ENCODE measurements at regions not wholly inside any gene's neighbourhood (a gene's known extent, or its start where the extent isn't known, plus 50 kb on each side); places are given as distances from the start of the nearest gene placed in this dataset.
A peak's percentile ranks its signal among the peaks of the same experiment; 100 is the strongest.
"Not testable (repeated sequence)": the region's sequence is repeated elsewhere in the genome, so short reads cannot be mapped to it uniquely, and the experiment has no call there.

DNA sequence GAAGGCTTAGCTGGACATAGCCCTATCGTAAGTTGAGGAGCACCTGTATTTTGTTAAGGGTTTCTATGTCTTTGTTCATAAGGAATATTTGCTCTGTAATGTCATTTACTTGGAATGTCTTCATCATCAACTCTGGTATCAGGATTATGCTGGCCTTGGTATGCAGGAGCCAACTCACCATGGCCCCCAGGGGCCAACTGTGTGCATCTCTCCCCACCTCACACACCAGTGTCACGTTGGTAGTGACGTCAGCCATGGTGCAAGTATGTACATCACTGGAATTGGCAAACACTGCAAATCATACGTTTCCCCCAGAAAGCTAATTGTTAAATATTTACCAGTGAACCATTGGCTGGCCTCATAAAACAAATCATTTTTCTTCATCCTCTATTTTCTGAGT, 70.8 kb downstream of the YTHDF1 start:
- no peak for DNase-seq

DNA sequence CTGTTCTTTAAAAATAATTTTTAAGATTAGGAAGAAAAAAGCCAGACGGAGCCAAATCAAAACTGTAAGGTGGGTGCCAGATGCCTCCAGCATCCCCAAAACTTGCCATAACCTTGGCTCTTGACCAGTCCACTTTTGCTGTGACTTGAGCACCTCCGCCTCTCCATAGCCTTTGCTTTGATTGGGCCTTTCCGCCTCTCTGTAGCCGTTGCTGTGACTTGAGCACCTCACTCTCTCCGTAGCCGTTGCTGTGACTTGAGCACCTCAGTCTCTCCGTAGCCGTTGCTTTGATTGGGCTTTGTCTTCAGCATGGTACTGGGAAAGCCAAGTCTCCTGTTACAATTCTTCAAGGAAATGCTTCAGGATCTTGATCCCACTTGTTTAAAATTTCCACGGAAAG, 73.0 kb downstream of the YTHDF1 start:
- no peak for DNase-seq

DNA sequence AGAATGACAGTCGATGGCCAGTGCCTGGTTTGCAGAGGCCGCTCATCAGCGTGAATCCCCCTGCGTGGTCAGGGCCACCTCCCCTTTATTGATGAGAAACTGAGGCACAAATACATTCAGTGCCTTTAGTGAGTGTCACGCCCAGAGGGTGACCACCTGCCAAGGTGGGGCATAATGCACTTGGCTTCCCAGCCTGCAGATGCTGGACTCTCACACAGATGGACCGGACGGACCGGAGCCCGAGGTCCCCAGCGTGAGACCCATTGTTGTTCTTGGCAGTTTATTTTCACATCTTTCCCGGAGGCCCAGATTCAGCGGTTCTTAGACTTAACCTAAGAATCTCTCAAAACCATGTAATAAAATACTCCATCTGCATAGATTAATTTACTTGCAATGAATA, 74.4 kb downstream of the YTHDF1 start:
- DNase-seq, result no peak

DNA sequence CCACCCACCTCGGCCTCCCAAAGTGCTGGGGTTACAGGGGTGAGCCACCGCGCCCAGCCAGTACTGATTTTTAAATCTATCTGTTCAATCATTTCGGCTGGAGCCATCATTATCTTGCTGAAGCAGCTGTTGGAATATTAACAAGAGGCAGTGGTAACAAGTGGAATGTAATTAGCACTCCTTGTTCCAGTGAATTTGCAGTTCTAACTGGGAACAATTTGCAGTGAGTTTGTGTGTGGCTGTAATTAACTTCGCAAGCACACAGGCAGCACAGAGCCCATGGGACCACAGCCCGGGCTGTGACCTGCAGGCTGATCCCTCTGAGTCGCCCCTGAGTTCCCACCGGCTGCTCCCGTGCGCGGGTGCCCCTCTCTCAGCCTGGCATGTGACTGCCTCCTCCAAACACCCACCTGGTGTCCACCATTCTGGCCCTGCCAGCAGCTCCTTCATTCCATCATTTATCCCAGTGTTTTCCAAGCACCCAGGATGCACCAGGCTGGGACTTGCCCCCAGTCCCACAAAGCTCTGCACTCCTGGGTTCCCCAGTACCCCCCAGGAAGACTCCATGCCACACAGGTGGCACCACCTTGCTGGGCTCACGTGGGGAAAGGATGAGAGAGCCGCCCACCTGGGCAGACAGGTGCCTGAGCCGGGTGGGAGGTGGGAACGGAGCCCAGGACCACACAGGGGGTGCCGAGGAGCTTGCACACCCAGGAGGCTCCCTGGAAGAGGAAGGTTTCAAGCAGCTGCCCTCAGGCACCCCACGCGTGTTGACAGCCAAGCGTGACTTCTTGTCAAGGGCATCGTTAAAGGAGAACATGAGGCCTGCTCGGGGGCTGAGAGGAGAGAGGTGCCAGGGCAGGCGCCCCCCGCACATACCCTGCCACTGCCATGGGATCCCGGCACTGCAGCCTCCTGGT, 75.2 kb downstream of the YTHDF1 start:
- DNase-seq, result no peak

DNA sequence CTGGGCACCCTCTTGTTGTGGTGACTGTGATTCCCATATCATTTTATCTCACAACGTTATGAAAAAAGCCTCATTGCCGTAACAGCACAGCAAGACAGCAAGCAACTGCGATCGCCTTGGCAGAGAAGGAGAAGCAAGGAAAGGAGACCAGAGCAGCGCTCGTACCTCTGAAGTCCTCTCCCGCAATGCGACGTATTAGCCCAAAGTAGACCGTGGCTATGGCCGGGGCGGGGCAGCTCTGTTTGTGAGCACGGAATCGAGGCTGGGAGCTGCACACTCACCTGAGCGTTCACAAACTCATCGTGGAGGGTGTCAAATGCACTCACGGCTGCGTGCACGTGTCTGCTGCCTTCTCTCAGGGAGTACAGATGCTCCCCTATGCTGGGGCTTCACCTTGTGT, 76.1 kb downstream of the YTHDF1 start:
- no peak for DNase-seq

DNA sequence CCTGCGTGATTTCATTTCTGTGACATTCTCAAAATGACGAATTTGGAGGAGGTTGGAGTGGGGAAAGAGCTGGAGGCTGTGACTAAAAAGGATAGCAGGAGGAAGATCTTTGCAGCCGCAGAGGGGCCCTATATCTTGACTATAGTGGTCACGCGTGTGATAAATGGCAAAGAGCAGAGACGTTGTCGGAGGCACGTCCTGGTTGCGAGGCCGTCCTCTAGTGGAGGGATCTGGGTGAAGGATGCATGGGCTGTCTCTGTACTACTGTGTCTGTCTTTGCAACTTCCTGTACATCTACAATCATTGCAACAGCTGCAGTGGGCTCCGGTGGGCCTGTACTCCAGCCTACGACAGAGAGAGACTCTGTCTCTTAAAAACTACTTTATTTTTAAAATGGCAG, 76.6 kb downstream of the YTHDF1 start:
- DNase-seq, result no peak

DNA sequence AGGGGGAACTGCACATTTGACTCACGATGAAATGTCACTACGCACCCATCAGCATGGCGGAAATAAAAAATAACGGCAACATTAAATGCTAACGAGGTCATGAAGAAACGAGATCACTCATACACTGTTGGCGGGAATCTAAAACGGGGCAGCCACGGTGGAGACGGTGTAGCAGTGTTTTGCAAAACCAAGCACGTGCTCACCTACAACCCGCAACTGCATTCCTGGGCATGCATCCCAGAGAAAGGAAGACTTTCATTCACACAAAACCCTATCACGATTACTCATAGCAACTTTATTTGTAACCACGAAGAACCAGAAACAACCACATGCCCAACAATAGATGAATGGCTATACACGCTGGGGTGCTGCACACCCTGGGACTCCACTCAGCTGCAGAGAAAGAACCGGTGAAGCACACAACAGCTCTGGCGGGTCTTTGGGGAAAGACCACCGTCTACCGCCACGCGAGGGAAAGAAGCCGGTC, 77.0 kb downstream of the YTHDF1 start:
- no peak for DNase-seq

DNA sequence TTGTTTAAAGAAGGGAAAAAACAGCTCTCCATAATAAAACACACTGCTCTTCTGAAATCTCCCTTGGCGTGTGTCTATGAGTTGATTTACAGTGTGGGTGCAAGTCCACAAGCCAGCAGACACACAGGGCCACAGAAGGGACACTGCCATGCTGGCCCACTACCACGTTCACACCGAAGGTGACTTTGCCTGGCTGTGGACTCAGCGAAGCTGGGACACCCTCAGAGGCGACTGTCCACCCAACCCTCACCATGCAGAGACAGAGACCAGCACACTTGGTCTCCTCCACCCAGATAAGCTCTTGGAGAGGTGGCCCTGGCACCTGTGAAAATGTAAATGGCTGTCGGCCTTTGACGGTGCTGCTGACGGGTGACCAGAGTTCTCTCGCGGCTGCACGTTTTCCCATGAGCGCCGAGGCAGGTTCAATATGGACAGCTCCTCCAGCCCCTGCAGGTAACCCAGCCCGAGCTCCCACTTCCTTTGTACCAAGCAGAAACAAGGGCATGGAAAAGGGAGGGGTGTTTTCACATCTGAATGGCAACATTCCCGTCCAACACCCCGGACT, 78.0 kb downstream of the YTHDF1 start:
- no peak for DNase-seq

DNA sequence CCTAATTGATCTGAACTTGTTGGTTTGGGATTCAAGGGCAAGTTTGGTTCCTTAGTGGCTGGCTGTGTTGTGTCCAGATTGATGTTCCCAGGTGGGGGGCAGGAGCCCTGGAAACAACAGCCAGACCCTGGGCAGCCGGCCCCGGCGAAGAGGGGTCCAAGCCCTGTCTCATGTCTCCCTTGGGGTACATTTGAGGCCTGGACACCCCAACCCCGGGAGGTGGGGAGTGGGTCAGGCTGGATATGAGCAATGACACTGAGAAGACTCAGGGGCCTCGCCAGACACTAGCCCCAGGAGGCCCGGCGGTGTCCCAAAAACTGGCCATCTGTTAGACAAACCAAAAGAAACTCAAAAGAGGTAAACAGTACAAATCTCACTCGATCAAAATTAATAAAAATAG, 79.6 kb downstream of the YTHDF1 start:
- no peak for DNase-seq

DNA sequence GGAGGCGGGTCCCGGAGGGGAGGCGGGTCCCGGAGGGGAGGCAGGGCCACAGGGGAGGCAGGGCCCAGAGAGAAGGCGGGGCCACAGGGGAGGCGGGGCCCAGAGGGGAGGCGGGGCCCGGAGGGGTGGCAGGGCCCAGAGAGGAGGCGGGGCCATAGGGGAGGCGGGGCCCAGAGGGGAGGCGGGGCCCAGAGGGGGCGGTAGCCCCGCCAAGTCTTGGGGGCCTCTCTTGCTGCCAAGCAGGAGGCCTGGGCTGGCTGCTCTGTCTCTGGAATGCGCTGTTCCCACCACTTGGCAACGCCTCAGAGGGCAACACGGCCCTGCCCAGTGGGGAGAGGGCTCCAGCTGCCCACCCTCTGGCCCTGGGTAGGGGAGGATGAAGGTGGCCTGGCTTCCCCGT, 80.5 kb downstream of the YTHDF1 start:
- DNase-seq, result no peak

DNA sequence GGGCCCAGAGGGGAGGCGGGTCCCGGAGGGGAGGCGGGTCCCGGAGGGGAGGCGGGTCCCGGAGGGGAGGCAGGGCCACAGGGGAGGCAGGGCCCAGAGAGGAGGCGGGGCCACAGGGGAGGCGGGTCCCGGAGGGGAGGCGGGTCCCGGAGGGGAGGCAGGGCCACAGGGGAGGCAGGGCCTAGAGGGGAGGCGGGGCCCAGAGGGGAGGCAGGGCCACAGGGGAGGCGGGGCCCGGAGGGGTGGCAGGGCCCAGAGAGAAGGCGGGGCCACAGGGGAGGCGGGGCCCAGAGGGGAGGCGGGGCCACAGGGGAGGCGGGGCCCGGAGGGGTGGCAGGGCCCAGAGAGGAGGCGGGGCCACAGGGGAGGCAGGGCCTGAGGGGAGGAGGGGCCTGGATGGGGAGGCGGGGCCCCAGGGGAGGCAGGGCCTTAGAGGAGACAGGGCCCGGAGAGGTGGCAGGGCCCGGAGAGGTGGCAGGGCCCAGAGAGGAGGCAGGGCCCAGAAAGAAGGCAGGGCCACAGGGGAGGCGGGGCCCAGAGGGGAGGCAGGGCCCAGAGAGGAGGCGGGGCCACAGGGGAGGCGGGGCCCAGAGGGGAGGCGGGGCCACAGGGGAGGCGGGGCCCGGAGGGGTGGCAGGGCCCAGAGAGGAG, 81.1 kb downstream of the YTHDF1 start:
- not testable (repeated sequence) for DNase-seq

DNA sequence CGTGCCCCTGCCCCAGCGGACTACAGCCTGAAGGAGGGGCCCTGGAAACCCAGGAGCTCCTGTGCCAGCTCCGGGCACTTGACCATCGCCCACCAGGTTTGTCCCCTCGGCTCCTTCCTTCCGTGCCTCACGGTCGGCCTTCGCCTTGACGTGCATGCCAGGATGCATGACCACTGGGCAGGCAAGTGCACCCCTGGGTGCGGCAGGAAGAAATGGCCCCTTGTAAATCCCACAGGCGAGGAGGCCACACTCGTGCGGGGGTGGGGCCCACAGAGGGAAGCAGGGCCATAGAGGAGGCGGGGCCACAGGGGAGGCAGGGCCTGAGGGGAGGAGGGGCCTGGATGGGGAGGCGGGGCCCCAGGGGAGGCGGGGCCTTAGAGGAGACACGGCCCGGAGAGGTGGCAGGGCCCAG, 81.7 kb downstream of the YTHDF1 start:
- DNase-seq, result no peak

DNA sequence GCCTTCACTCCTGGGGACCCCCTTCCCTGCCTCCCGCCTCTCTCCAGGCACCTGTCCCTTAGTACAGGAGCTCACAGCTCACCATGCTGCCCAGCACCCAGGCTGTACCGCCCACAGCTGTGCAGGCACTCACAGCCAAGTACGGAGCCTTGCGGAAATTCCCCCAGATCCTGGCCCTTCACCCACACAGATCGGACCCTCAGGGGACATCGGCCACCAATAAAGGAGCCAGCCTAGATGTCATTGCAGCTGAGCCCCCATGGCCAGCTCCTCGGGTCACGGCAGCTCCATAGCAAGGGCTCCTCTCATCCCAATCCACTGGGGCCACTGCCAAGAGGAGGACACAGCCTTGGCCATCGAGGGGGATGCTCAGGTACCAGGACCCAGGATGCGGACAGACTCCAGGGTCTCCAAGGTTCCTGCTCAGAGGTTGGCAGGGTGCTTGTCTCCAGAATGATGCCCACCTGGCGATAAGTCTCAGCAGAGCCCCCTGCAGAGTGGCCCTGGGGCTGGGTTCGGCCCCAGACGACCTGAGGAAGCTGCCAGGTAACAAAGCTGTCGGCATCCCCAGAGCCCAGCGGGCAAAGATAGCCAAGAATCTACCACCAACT, 82.3 kb downstream of the YTHDF1 start:
- no peak for DNase-seq

DNA sequence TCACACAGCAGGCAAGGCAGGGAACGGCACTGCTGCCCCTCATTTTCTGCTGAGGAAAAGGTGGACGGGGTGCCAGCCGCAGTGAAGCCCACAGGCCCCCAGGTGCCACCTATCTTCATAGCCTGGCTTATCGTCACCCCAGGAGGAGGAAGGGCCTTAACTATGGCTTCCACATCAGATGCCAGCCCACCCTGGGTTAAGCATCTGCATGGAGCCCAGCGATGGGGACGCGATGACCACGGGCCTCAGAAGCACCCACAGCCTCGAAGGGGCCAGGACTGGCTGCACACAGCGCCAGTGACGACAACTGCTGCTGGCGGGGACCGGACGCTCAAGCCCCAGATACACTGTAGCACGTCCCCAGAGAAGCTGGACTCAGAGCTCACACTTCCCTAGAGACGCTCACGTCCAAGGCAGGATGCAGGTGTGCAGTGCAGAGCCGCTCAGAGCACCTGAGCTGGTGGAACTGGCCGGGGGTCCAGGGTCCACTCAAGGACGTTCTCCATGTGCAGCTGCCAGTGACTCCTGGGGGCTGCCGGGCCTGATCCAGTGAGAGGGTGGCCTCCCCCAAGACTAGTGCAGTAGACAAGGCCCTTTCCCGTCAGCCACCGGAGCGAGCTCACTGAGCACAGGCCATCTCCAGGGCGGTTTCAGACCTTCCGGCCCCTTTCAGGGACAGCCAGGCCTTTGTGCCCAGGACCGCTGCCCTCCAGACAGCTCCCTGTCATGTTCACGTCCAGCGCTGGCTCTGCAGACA, 83.0 kb downstream of the YTHDF1 start:
- DNase-seq, result peak; percentile 11

DNA sequence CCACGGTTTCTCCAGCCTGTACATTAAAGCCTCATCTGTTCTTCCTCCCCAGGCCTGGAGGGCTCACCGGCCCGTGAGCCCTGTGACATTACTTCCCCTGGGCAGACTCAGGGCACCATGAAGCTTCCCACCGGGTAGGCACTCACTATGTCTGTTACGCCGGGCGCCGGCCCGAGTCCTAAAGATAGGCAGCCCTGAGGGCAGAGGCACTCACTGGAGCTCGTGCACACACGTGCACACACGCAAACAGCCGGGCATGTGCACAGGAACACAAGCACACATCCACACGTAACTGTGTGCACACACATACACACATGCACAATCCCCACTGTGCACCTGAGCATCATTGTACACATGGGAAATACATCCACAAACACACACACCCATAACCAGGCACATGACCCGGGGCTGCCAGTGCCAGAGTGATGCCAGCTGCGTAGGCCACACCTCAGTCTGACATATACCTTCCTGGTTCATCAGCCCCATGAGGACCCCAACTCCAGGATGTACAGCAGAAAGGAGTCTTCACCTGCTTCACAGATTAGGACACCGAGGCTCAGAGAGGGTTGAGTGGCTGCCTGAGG, 83.7 kb downstream of the YTHDF1 start:
- peak; percentile 10 for DNase-seq

DNA sequence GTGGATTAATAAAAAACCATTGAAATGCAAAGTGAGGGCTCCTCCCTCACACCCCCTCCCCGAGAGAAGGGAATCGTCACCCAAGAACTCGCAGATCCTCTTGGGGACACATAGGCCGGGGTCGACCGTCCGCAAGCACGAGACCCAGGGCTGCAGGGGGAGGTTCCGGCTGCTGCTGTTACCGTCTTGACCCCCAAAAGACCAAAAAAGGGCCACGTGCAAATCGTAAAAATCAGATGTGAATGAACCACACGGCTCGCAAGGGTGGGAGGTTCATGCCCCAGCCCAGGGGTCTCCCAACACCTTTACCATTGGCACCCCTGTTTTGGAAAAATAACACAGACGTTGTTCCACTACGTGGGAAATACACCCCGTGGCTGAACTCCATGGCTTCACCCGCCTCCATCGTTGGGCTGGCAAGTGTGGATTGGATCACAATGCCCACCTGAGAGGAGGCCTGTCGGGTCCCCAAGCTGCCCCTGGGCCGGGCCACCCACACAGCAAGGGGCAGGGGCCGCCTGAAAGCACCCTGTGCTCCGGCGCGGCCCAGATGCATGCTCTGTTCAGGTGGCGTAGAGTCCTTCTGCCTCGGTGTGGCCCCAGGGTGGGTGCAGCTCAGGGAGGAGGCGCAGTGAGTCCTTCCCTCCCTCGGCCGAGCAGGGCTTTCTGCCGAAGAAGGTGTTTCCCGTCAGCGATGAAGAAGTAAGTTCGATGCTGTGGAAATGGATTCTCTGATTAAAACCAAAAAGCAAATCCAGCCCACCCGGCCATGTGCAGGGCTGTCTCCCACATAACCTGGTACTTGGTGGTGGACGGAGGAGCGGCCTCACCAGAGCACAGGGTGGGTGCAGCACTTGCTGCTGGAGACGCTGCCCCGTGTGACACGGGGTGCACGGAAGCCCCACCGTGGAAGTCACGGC, 85.0 kb downstream of the YTHDF1 start:
- peak; percentile 6 for DNase-seq

DNA sequence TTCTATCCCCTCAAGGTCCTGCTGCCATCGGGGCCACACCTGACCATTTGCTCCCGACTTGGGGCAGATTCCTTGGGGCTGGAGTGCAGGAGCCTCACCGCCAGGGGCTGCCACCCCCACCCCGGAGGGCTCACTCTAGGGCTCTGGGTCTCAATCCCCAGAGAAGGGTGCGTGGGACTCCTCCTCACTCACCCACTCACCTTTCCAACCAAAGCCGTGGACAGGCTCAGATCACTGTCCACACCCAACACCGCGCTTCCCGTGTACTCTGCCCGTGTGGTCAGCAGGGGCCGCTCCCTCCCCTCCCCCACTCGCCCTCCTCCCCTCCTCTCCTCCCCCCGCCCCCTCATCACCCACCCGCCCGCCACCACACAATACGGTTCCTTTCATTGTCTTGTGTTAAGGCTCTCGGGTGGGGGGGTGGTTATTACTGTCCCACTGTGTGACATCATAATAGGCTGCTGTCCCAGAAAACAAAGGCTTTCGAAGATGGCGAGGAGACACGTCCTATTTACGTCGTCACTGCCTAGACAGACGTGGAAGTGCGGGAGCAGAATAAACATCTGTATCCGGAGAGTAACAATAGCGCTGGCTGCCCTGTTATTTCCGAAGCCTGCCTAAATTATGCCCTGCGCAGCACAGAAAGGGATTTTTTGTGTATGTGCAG, 85.8 kb downstream of the YTHDF1 start:
- DNase-seq, result peak; percentile 6

DNA sequence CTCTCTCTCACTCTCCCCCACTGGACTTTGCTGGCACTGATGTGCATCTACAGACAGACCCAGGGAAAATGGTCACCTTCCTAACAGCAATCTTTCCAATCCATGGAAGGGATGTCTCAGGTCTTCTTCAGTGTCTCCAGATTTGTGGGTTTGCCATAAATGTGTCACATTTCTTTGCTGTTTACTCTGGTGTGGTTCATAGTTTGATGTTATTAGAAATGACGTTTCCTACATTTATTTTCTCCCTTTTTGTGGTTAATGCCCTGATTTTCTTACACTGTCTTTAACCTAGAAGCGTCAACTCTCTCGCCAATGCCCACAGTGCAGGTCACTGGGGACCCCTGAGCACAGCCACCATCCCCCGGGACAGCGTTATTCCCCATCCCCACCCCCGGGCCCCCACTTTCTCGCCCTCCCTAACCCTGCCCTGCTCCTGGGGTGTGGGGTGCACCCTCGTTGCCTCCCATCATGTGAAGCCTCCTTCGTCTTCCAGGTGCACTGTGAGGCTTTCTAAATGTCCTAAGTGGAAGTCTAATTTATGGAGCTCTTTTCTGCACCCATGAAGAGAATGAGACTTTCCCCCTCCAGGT, 86.5 kb downstream of the YTHDF1 start:
- peak; percentile 6 for DNase-seq

DNA sequence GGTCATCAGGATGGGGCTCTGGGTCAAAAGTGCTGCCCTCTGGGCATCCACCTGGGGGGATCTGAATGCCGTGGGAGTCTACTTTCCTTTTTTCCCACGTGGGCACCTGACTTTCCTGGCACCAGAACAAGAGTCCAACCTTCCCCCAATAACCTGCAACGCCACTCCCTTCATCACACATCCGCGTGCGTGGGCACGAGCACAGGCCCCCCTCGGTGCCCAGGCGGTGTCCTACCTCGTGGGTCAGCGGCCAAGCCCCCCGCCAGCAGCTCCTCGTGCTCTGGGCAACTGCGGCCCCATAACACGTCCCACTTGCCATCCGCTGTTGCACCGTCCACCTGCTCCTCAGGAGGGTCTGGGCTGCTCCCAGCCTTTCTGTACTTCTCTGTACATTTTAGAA, 87.0 kb downstream of the YTHDF1 start:
- peak; percentile 7 for DNase-seq

DNA sequence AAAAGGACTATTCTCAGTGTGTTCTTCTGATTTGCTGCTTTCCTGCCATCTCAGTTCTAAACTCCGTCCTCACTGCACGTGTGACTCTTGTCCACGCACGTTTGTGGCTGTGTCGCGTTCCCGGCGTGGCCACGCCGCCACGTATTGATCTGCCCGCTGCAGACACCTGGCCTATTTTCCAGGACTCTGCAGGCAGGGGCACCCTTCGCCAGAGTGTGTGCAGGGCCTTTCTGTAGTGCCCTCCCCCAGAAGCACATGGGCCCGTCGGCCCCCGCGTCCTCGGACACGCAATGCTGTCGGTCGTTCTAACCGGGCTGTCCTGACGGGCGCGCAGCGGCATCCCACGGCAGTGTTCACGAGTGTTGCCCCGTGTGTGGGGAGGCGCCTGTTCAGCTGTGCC, 87.6 kb downstream of the YTHDF1 start:
- DNase-seq, result peak; percentile 3
